Choroid plexus epithelial cell (primary cell): ENCODE measurements at regions not wholly inside any gene's neighbourhood (a gene's known extent, or its start where the extent isn't known, plus 50 kb on each side); places are given as distances from the start of the nearest gene placed in this dataset.

Source experiments
- DNase-seq: peaks from one replicate; pipeline ENCODE4 v3.0.0-alpha.2; 2010; ENCODE audit warnings: low read depth
- H3K4me3 ChIP-seq: 2 replicates; pipeline ENCODE4 v1.5.1; 2011; ENCODE audit warnings: low read depth, mild to moderate bottlenecking, control low read depth, low read length, moderate library complexity
- TF ChIP-seq, protein P1 (sequence below): conservative IDR thresholded peaks from 2 replicates; pipeline ENCODE4 v1.5.1; 2011; ENCODE audit warnings: low read depth, mild to moderate bottlenecking, control low read depth, inconsistent platforms, low read length, moderate library complexity

GRCh38 chr14:87687420-87687819, 305.6 kb downstream of the GALC start:
- TF ChIP-seq, protein P1, sequence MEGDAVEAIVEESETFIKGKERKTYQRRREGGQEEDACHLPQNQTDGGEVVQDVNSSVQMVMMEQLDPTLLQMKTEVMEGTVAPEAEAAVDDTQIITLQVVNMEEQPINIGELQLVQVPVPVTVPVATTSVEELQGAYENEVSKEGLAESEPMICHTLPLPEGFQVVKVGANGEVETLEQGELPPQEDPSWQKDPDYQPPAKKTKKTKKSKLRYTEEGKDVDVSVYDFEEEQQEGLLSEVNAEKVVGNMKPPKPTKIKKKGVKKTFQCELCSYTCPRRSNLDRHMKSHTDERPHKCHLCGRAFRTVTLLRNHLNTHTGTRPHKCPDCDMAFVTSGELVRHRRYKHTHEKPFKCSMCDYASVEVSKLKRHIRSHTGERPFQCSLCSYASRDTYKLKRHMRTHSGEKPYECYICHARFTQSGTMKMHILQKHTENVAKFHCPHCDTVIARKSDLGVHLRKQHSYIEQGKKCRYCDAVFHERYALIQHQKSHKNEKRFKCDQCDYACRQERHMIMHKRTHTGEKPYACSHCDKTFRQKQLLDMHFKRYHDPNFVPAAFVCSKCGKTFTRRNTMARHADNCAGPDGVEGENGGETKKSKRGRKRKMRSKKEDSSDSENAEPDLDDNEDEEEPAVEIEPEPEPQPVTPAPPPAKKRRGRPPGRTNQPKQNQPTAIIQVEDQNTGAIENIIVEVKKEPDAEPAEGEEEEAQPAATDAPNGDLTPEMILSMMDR: no peak
- DNase-seq: no peak
- no peak overlapping the region for H3K4me3 ChIP-seq

- TF ChIP-seq, protein P1: no peak
- DNase-seq: no peak
- no peak overlapping the region for H3K4me3 ChIP-seq
Observed at GRCh38 chr14:87686746-87687145, 306.2 kb downstream of the GALC start.

GRCh38 chr14:87679866-87680265, 313.1 kb downstream of the GALC start:
- TF ChIP-seq, protein P1: no peak
- DNase-seq: no peak
- no peak overlapping the region for H3K4me3 ChIP-seq

GRCh38 chr14:87678624-87679023, 314.4 kb downstream of the GALC start:
- no peak overlapping the region for H3K4me3 ChIP-seq
- no peak for DNase-seq
- TF ChIP-seq, protein P1: no peak

DNA sequence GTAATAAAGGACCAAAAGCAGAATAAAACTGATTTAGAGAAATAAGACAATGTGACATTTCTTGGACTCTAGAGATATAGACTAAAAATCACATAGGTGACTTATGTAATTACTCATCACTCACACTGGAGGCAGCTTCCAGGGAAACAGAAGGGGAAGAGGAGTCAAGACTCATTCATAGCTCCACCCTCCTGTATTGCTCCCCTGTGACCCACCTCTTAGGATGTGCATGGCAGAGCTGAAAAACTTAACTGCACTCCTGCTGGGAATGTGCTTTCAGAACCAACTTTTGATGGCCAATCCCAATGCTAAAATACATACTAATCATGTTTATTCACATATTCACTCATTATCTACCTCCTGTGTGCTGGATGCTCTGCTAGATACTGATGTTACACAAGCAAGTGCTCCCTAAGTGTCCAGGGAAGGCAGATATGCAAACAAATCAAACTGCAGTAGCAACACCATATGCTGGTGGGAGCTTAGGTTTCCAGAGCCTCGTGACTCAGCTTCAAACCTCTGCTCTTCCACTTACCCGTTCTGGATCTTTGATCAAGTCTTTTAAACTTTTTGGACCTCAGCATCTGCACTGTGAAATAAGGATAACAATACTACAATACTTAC, 316.1 kb downstream of the GALC start:
- DNase-seq: no peak
- TF ChIP-seq, protein P1: no peak
- no peak overlapping the region for H3K4me3 ChIP-seq

- no peak for DNase-seq
- TF ChIP-seq, protein P1: no peak
- H3K4me3 ChIP-seq: no peak overlapping the region
Observed at GRCh38 chr14:87667659-87668058, 325.3 kb downstream of the GALC start.

- TF ChIP-seq, protein P1: no peak
- no peak overlapping the region for H3K4me3 ChIP-seq
- DNase-seq: no peak
Observed at GRCh38 chr14:87656315-87656714, 336.7 kb downstream of the GALC start.
